ENCODE measurements at regions not wholly inside any gene's neighbourhood (a gene's known extent, or its start where the extent isn't known, plus 50 kb on each side); places are given as distances from the start of the nearest gene placed in this dataset.

DNA sequence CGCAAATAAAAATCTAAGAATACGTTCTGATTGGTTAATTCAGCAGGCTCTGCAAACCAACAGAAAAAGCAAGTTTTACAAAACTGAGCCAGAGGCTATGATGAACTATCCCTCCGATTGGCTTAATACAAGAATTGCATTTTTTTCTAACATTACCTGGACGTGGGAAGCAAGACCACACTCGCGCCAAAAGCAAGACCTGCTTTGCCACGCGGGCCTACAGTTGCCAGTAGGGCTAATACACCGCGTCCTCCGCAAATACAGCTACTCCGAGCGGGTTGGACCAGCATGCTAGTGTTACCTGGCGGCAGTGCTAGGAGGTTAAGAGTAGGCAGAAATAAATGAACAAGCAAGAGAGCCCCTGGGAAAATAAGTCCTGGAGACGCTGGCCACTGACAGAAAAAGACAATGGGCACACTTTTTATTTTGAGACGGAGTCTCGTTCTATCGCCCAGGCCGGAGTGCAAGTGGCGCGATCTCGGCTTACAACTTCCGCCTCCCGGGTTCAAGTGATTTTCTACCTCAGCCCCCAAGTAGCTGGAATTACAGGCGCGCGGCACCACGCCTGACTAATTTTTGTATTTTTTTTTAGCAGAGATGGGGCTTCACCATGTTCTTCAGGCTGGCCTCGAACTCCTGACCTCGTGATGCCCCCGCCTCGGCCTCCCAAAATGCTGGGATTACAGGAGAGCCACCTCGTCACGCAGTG lies 131.9 kb upstream of the BTN3A2 start:
- Histone ChIP-seq H4K20me1 (ENCODE audit: insufficient read depth, low read length, poor library complexity, severe bottlenecking) (no peaks in the 10 kb centered on the region), H3K79me2 (ENCODE audit: insufficient read depth, low read length) (no peaks in the 10 kb centered on the region), H3K27me3 (ENCODE audit: insufficient read depth, low read length, poor library complexity, severe bottlenecking) (no peaks in the 10 kb centered on the region), H2AFZ (ENCODE audit: low read length) (no peak overlapping the region), H3K9me2 (replicated peaks; ENCODE audit: low read depth, low read length) (no peaks in the 10 kb centered on the region), H3K4me2 (ENCODE audit: low read depth, low read length, poor library complexity, severe bottlenecking) (peak overlapping the region; percentile 84), H3K9ac (ENCODE audit: low read depth, low read length, poor library complexity, severe bottlenecking) (peak overlapping the region; percentile 99), H3F3A (ENCODE audit: low read depth) (peaks cover 17% of the 10 kb centered on the region), H3K4me3 (ENCODE audit: low read length, poor library complexity, severe bottlenecking) (peak overlapping the region; percentile 80), H3K4me1 (ENCODE audit: insufficient read depth, low read length, poor library complexity, severe bottlenecking) (peaks cover 23% of the 10 kb centered on the region), H3K9me3 (ENCODE audit: insufficient read depth, low read depth, low read length) (no peaks in the 10 kb centered on the region), H3K36me3 (ENCODE audit: insufficient read depth, low read length) (no peaks in the 10 kb centered on the region)
- TF ChIP-seq EZH2phosphoT487 (IDR thresholded peaks at IDR 0.05; ENCODE audit: borderline replicate concordance), result no peak
- TF ChIP-seq, protein P1, sequence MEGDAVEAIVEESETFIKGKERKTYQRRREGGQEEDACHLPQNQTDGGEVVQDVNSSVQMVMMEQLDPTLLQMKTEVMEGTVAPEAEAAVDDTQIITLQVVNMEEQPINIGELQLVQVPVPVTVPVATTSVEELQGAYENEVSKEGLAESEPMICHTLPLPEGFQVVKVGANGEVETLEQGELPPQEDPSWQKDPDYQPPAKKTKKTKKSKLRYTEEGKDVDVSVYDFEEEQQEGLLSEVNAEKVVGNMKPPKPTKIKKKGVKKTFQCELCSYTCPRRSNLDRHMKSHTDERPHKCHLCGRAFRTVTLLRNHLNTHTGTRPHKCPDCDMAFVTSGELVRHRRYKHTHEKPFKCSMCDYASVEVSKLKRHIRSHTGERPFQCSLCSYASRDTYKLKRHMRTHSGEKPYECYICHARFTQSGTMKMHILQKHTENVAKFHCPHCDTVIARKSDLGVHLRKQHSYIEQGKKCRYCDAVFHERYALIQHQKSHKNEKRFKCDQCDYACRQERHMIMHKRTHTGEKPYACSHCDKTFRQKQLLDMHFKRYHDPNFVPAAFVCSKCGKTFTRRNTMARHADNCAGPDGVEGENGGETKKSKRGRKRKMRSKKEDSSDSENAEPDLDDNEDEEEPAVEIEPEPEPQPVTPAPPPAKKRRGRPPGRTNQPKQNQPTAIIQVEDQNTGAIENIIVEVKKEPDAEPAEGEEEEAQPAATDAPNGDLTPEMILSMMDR (conservative IDR thresholded peaks at IDR 0.05; ENCODE audit: low read length), result no peak

DNA sequence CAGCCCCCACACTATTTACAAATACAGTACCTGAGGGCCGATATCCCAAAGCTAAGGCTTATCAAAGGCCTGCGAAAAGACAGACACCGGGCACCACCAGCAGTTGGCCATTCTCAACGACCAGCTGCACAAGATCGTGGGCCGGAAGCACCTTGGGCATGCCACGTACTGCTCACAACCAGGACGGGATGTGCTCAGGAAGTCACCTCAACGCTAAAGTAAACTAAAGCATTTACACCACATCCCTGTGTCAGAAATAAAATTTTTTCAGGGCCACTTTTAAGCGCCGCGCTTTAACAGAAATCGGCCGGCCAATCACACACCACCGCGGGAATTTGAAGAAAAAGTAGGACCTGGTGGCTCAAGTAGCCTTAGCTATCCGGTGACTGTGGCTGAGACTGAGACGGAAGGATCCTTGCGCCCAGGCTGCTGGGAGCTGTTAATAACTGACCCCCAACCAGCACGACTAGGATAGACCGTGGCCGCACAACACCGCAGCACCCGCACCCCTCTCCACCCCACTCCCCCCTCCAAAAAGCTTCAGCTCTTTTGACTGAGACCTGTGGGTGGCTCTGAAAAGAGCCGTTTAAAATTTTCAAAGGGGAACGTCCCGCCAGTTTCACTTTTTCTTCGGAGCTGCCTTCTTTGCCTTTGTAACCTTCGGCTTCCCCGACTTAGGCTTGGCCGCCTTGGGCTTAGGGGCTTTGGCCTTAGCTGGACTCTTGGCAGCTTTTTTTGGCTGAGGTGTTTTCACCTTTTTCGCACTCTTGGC lies 131.2 kb upstream of the BTN3A2 start:
- no peak for TF ChIP-seq EZH2phosphoT487 (IDR thresholded peaks at IDR 0.05; ENCODE audit: borderline replicate concordance)
- TF ChIP-seq, protein P1 (conservative IDR thresholded peaks at IDR 0.05; ENCODE audit: low read length), result no peak
- H2AFZ ChIP-seq (ENCODE audit: low read length), result no peak overlapping the region
- peak overlapping the region; percentile 99 for H3K9ac ChIP-seq (ENCODE audit: low read depth, low read length, poor library complexity, severe bottlenecking)

DNA sequence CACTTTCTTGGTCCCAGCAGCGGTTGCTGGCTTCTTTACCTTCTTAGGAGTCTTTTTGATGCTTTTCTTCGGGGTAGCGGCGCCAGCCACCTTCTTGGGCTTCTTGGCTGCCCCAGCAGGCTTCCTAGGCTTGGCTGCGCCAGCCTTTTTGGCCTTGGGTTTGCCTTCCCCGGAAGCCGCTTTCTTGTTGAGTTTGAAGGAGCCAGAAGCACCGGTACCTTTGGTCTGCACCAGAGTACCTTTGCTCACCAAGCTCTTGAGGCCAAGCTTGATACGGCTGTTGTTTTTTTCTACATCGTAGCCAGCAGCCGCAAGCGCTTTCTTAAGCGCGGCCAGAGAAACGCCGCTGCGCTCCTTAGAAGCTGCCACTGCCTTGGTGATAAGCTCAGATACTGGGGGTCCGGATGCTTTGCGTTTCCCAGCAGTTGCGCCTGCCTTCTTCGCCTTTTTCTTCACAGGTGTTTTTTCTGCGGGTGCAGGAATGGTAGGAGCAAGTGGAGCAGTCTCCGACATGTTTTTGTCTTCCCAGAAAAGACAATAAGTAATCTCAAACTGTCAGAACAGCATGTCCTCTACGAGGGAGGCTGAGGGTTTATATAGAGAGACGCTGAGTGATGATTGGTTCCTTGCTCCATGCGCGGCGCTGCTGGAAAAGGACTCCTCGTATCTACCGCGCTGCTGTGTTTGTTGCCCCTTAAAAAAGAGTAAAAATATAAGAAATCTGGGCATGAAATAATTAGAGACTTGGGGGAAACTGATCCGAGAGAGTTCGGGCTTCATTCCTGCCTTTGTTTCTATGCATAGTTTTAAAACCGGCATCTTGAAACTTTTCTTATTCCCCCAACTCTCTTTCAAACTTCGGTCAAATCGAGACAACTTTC lies 130.3 kb upstream of the BTN3A2 start:
- no peaks in the 10 kb centered on the region for H4K20me1 ChIP-seq (ENCODE audit: insufficient read depth, low read length, poor library complexity, severe bottlenecking)
- H3K27me3 ChIP-seq (ENCODE audit: insufficient read depth, low read length, poor library complexity, severe bottlenecking), result no peaks in the 10 kb centered on the region
- no peaks in the 10 kb centered on the region for H3K9me3 ChIP-seq (ENCODE audit: insufficient read depth, low read depth, low read length)
- peak overlapping the region; percentile 51; the same call in 1 of the 2 replicates for H2AFZ ChIP-seq (ENCODE audit: low read length)
- peak overlapping the region; percentile 80 for H3K4me3 ChIP-seq (ENCODE audit: low read length, poor library complexity, severe bottlenecking)
- H3F3A ChIP-seq (ENCODE audit: low read depth), result peaks cover 17% of the 10 kb centered on the region
- H3K4me1 ChIP-seq (ENCODE audit: insufficient read depth, low read length, poor library complexity, severe bottlenecking), result peaks cover 17% of the 10 kb centered on the region
- no peaks in the 10 kb centered on the region for H3K9me2 ChIP-seq (replicated peaks; ENCODE audit: low read depth, low read length)
- H3K79me2 ChIP-seq (ENCODE audit: insufficient read depth, low read length), result no peaks in the 10 kb centered on the region
- H3K9ac ChIP-seq (ENCODE audit: low read depth, low read length, poor library complexity, severe bottlenecking), result peak overlapping the region; percentile 99
- H3K36me3 ChIP-seq (ENCODE audit: insufficient read depth, low read length), result no peaks in the 10 kb centered on the region
- H3K4me2 ChIP-seq (ENCODE audit: low read depth, low read length, poor library complexity, severe bottlenecking), result peak overlapping the region; percentile 84
- TF ChIP-seq, protein P1 (conservative IDR thresholded peaks at IDR 0.05; ENCODE audit: low read length), result no peak
- no peak for TF ChIP-seq EZH2phosphoT487 (IDR thresholded peaks at IDR 0.05; ENCODE audit: borderline replicate concordance)

More for the DNA sequence above, 131.2 kb upstream of the BTN3A2 start:
- Histone ChIP-seq H3K4me3 (ENCODE audit: low read length, poor library complexity, severe bottlenecking) (peak overlapping the region; percentile 80), H3K9me3 (ENCODE audit: insufficient read depth, low read depth, low read length) (no peaks in the 10 kb centered on the region), H3K79me2 (ENCODE audit: insufficient read depth, low read length) (no peaks in the 10 kb centered on the region), H3K36me3 (ENCODE audit: insufficient read depth, low read length) (no peaks in the 10 kb centered on the region), H3K4me2 (ENCODE audit: low read depth, low read length, poor library complexity, severe bottlenecking) (peak overlapping the region; percentile 84), H3K4me1 (ENCODE audit: insufficient read depth, low read length, poor library complexity, severe bottlenecking) (peaks cover 20% of the 10 kb centered on the region), H4K20me1 (ENCODE audit: insufficient read depth, low read length, poor library complexity, severe bottlenecking) (no peaks in the 10 kb centered on the region), H3K9me2 (replicated peaks; ENCODE audit: low read depth, low read length) (no peaks in the 10 kb centered on the region), H3K27me3 (ENCODE audit: insufficient read depth, low read length, poor library complexity, severe bottlenecking) (no peaks in the 10 kb centered on the region), H3F3A (ENCODE audit: low read depth) (peaks cover 17% of the 10 kb centered on the region)
